HG03460 (cell line): ENCODE measurements at regions not wholly inside any gene's neighbourhood (a gene's known extent, or its start where the extent isn't known, plus 50 kb on each side); places are given as distances from the start of the nearest gene placed in this dataset.

ENCODE experiments used
- ATAC-seq: cut with Tn5 transposase; IDR thresholded peaks from one replicate; pipeline ENCODE4 v1.9.1; 2021; ENCODE audit not compliant: unreplicated experiment

DNA sequence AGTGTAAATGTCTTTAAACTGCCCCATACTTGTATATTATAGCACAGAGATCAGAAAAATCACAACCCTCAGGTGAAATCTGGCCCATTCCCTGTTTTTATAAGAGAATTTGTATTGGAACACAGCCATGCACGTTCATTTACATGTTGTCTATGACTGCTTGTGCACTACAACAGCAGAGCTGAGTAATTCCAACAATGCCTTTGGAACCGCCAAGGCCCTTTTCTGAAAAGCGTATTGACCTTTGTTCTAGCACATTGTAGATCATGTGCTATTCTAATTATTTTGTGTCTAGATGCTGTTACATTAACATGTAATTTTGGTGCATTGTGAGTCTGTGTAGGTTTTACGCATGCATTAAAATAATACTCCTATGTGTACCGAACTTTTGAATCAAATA is 339.6 kb downstream of the CHRM3 start:
- no peak for ATAC-seq

DNA sequence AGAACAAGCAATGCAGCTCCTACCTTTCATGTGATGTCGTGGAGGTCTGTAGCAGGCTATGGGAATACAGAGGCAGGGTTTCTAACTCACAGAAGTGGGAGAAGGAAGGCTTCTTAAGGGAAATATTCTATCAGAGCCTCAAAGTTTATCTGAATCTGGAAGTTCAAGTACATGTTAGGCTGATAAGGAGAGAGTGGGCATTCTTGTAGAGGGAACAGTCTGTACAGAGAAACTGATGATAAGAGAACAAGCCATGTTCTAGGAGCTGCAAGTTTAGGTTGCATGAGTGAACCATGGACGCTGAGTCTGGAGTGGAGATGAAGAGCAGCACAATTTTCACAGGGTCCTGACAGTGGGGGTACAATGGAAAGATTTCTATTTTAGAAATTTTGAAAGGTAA is 344.0 kb downstream of the CHRM3 start:
- ATAC-seq = no peak

DNA sequence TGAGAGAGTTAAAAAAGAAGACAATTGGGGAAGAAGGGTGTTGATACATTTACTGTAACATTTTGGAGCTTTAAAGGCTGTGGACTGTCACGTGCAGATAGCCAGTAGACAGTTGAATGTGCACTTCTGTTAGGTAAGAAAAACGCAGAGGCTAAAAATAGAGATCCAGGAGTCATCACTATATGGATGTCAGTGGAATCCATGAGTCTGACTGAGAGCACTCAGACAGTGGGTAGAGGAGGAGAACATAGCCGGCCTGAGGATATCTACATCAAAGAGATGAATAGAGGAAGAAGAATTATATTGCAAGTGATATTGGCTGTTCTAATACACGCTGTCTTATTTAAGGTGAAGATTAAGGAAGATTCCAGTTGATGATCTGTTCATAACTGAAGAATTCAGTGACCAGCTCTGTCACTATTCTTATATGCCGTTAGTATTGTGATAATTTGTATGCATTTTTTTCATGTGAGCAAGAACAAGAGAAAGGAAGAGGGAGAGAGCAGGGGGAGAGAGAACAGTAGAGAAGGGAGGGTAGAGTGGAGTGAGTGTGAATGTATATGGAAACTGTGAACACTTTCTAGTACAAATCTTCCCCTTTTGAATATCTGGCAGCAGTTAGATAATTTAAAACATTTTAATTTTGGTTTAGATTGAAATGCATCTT is 344.8 kb downstream of the CHRM3 start:
- no peak for ATAC-seq

DNA sequence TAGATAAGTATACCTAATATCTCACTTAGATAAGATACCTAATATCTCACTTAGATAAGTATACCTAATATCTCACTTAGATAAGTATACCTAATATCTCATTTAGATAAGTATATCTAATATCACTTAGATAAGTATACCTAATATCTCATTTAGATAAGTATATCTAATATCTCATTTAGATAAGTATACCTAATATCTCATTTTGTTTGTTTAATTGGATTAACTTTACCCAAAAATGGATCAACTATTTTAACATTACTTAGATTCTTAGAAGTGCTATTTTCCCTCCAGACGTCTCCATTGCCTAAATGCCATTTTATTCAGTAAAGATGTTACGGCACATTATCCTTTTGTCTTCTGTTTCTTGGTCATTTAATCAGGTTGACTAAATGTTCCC is 346.4 kb downstream of the CHRM3 start:
- ATAC-seq = no peak

DNA sequence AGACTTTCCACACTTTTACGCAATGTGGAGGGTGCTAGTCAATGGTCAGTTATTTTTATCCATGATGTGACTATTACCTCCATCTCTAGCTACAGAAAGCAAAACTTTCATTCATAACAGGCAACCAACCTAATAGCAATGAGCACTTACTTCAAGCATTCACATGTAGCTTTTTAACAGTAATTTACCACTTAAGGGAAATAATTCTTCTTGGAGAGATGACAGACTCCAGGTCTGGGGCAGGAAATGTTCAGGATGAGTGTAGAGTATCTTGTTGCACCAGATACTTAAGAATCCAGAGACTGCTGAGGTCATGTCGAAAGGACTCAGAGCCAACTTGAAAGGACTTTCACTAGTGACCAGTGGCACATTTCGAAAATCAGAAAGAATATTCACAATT is 347.6 kb downstream of the CHRM3 start:
- ATAC-seq = no peak

DNA sequence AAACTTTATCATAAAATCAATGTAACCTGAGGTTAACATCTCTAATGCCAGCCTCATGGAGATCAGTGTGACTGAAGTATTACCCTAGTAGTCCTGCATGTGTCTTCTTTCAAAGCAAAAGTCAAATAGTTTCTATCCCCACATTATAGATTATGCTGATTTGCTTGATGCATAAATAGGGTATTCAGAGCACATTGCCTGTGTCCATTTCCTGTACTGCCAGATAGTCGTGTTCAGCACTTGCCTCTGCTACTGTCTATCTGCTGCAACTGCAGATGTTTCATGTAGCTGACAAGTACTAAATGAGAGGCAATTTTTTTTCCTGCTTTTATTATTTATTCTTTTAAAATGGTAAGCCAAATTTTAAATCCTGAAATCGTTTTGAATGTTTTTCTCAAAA is 348.7 kb downstream of the CHRM3 start:
- no peak for ATAC-seq

DNA sequence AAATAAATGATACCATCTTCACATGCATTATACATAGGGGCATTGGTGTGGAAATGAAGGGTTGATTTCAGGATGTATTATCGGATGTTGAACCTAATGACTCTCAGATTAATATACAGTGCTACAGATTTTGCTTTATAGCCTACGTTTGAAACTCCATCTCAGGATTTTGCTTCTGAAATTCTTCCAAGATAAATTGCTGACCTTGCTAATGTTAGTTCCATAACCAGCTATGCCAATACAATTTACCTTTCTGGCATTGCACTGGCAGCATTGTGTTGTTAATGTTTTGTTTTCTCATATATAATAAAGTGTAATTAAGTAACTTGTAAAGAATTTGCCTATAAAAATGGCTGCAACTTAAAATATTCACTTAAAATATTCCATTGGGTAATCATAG is 350.1 kb downstream of the CHRM3 start:
- ATAC-seq = no peak

DNA sequence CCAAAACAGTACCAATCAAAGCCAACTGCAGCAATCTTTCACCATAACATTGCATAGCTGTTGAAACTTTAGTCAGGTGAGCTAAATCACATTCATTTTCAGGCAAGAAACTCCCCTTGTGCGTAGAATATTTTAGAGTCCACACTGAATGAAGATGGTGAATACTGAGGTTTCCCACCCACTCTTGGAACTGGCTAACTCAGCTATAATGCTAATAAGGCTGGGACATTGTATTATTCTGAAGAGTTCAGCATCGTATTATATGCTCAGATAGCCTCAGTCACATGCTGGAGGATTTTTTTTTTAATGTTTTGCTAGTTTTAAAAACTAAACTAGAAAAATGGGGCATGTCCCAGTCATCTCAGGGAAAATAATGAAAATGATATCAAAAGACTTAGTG is 352.3 kb upstream of the FMN2 start:
- no peak for ATAC-seq

DNA sequence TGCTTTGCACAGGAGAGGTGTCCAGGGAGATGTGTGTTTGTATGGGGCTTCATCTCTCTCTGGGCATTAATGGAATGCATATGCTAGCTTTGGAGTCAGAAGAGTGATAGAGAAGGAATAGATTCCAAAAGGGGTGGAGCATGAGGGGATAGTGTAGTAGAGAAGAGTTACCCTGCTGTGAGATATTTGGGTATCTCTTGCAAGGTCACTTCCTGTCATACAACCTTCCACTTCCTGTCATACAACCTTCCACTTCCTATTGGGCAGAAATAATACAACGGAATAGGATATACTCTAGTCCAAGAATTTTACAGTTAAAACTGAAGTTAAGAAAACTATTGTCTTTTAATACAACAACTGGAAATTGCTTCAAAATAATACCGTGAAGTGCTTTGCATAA is 351.8 kb upstream of the FMN2 start:
- ATAC-seq = no peak

DNA sequence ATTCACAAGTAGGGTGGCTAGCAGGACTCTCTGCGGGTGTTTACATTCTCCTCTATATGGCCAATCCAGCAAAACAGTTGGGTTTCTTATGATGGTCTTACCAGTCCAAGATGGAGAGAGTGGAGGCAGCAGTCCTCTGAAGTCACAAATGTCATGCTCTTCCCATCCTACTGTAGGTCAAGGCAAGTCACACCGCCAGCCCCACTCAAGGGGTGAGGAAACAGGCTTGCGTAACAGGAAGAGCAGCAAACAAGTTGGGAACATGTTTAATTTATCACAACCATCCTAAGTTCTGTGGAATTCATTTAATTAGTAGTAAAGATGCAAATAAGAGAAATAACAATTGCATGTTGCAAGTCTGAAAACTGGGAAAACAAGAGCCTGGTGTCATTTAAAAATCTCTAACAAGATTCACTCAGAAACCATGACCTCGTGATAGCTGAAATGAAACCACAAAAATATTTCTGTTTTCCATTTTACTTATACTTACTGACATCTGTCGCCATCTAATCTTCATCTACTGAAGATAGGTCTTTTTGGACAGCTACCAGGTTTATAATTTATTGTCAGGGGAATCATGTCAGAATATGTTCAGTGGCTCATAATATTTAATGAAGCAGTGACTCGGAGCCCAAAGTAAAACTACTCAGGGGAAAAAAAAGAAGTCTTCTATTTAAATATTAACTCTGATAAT is 349.1 kb upstream of the FMN2 start:
- no peak for ATAC-seq

DNA sequence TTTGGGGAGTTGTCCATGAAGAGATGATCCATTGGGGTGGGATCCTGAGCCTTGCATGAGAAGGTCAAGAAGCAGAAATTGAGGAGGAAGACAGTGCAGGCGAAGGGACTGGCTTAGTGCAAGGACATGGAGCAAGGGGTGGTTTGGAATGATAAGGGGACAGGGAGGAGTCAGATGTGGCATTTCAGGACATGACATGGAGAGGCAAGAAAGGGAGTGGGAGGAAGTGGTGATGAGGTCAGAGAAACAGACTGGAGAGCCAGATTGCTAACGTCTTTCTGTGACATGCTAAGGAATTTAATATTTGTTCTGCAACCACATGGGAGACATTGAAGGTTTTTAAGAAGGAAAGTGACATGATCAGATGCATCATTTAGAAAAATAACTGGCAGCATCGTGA is 346.8 kb upstream of the FMN2 start:
- no peak for ATAC-seq

DNA sequence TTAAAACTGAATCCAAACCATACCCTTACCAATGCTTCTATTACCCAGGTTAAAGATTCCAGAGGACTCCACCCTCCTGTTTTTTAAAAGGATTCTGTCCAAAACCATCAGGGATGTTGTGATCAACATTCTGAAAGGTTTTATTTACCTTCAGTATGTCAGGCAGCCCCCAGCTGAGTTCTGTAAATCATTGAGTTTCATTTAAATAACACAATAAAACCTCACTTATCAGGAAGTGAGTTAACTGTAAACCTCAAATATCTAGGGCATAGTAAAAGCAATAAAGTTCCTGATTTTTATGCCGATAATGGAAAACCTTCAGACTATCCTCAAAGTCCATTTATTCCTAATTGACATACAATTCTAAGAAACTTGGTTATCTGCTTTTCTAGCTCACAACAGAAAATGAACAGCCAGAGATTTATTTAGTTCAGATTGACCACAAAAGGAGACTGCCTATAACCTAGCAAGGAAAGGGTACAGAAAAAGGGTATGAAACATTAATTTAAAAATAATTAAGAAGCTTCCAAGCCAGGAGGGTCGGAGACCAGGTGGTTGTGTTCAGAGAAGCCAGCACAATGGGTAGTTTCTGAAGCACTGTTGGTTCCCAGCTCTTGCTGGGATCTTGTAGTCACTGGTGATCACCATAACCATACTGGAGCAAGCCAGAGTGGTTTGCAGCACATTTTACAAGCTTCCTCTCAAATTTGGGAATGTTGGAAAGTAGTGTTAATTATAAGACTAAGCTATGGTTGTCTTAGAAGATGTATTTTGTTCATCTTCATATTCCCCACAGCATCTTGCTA is 336.4 kb upstream of the FMN2 start:
- ATAC-seq = no peak

DNA sequence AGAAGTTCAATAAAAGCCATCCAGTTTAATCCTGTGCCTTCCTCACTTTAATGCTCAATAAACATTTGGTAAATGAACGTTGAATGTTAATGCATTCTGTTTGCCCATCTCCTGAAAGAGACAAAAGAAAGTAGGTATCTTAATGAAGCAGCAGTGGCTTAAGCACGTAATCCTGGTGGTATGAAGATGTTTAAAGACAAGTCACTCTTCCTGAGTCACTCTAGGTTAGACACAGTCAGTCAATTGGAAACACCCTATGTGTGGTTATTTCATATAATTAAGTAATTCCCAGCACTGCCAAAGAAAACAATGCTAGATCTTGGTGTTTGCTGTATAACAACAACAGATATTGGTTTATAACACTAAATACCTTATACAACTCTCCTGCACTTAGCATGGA is 334.0 kb upstream of the FMN2 start:
- ATAC-seq = no peak

DNA sequence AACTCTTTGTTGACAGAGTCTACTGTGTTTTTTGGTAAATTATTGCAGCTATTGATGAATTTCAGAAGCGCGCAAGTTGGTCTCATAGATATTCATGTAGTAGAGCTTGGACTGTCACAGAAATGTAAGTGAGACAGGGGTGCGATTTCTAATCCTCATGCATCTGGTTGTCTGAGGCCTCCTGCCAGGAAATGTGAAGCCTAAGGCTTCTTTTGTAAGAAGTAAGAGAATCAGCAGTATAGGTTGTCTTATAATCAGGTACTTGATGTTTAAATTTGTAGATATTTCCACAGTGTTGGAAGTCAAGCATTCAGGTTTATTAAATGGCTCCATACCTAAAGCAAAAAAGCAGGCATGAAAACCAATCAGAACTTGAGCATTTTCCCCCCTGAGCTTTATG is 332.9 kb upstream of the FMN2 start:
- ATAC-seq = no peak

DNA sequence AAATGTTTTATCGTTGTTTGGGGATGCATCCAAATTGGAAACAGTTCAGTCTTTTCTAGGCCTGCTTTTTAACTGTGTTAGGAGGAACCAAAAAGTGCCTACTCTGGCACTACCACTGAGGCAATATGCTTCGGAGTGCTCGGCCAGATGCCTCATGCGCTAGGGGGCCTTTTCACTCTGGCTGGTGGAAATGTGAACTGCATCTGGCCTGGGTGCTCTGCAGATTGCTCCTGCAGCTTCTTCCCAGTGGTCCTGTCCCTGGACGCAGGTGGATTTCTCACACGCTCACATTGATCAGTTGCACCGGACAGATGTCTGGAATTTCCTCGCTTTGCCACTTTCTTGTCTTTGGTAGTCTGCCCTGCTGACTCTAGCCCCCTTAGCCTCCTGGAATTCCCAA is 330.2 kb upstream of the FMN2 start:
- no peak for ATAC-seq

DNA sequence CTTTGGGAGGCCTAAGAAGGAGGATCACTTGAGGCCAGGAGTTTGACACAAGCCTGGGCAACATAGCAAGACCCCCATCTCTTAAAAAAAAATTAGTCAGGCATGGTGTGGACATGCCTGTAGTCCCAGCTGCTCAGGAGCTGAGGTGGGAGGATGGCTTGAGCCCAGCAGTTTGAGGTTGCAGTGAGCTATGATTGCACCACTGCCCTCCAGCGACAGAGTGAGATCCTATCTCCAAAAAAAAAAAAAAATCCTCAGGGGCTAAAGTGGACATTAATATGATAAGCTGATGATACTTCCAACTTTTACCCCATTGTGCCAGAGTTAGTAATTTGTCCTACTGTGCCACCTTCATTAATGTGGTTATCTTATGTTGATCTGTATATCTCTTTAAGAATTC is 327.8 kb upstream of the FMN2 start:
- no peak for ATAC-seq

DNA sequence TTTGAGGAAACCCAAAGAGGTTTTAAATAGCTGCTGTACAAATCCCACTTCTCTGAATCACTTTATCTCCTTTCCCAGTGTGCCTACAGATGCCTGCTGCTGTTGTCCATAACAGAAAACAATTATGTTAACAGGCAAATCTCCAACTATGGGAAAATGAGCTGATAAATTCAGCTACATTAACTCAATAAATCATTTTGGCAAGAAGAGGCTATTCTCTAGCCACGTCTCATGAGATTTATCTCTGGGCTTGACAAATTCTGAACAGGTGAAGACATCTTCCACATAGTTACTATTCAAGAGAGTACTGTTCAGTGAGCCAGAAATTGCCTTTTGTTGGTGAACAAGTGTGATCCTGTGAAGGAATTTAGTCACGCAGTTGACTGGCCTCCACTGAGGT is 327.1 kb upstream of the FMN2 start:
- ATAC-seq = no peak

DNA sequence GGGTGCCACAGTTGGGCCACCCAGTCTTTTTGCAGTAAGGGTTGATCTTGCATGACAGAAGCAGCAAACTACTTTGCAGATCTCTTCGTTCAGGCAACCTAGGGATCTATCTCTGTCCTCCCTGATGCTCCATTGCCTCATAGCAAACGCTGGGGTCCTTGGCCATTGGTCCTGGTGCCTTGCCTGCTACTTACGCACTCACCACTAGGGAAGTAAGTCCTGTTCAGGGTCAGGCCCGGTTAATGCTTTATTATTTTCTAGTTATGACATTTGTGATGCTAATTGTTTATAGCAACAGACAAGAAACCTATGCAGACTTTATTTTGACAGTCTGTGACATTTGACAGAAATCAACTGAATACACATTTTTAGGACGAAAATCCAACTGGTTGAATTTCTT is 326.5 kb upstream of the FMN2 start:
- no peak for ATAC-seq

DNA sequence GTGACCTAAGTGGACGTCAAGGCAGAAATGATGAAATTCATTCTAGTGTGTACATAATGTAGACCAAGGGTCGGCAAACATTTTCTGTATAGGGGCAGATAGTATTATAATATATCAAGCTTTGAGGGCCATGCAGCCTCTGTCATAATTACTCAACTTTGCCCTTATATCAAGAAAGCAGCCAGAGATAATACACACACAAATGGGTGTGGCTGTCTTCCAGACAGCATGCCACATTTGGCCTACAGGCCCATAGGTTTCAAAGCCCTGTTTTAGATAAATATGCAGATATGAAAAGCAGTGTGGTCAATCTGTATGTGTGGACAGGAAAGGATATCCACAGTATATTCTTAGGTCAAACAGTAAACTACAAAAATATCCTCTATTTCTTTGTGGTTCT is 320.1 kb upstream of the FMN2 start:
- no peak for ATAC-seq

DNA sequence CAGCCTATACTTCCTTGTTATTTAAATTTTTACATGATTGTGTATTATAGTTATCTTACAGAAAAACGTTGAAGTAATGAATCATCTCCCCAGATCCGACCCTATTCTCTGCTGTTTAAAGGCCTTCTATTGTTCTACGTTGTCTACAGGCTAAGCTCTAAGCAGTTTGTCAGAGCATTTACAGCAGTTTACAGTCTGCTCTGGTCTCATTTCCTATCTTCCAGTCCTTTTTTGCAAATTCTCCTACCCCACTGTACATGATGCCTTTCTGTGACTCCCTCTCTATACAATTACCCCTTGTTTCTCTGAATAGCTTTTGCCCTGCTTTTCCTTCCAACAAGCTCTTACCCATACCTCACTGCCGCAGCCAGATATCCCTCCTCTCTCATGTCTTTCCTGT is 319.2 kb upstream of the FMN2 start:
- ATAC-seq = no peak

DNA sequence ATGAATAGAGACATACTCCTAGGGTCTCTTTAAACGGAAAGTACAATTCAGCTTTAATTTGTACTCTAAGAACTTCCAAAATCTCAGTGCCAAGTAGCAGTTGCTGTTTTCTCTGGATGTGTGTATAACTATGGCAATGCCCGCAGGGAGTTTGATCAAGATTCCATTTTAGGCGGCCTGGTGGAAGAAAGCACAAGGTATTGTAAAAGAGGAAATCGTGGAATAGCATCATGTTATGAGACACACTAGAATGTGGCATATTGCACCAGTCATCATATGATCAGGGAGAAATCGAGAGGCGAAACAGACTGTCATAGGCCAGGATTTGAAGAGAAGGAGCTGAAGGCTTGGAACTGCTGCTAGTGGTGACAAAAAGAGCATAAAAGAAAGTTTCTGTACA is 316.2 kb upstream of the FMN2 start:
- ATAC-seq = no peak

DNA sequence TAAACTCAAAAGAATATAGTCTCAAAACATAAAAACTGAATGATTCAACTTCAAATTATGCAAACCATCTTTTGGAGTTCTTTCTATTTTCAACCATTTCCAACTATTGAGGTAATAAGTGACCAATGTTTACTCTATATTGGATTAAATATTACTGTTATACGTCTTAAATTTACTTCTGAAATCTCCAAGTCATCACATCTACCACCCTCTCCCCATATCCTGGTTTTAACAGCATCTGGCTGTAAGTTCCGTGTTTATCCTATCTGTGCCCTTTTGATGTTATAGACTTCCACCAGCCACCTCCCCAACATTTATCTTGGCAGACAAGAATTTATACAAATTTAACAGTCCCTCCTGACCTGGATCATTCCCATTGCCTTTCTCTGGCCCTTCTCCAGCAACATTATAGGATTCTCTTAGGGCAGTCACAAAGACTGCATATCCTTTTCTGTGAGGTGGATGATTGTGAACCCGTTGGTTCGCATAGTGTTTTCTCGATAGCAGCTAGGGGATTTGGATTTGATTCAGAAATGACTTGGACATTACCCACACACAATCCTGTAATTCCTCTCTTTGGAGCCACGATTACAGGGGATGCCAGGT is 313.4 kb upstream of the FMN2 start:
- ATAC-seq = no peak
